Femur (tissue), 1 donor: ENCODE measurements at regions not wholly inside any gene's neighbourhood (a gene's known extent, or its start where the extent isn't known, plus 50 kb on each side); places are given as distances from the start of the nearest gene placed in this dataset.

Source experiments
- DNase-seq: peaks from one replicate; pipeline ENCODE4 v3.0.0-alpha.2; 2017

- no peak for DNase-seq
Observed at GRCh38 chr3:168212664-168213285, 117.1 kb upstream of the GOLIM4 start.

DNA sequence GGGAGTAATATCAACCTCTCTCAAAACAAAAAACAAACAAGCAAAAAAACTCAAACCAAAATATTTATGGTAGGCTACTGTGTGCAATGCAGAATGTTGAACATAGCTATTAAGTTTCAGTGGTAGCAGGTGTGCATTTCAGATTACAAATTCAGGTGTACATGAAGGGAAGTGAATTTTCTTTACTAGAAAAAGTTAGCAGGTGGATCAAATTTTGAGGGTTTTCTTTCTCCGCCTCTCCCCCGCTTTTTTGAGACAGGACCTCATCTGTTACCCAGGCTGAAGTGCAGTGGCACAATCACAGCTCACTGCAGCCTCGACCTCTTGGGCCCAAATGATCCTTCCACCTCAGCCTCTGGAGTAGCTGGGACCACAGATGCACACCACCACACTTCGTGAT lies 109.7 kb upstream of the GOLIM4 start:
- no peak for DNase-seq

DNA sequence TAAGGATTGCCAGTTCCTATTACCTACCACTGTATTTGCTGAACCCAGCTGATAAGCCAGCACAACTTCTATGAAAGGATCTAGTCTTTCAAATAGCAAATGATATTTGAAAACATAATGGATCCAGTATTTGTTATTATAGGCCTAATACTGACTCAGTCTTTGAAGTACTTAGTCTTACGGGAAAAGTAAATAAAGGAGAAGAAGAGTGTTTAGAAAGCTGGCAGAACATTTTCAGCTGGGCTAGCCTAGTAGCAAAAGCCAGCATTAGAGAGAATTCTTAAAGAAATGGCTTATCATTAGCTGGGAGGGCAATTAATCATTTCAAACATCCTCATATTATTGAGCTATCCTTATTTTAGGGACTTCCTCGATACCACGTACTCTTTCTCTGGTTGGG lies 101.4 kb upstream of the GOLIM4 start:
- DNase-seq = no peak

GRCh38 chr3:168191856-168192255 lies 96.1 kb upstream of the GOLIM4 start:
- no peak for DNase-seq

DNA sequence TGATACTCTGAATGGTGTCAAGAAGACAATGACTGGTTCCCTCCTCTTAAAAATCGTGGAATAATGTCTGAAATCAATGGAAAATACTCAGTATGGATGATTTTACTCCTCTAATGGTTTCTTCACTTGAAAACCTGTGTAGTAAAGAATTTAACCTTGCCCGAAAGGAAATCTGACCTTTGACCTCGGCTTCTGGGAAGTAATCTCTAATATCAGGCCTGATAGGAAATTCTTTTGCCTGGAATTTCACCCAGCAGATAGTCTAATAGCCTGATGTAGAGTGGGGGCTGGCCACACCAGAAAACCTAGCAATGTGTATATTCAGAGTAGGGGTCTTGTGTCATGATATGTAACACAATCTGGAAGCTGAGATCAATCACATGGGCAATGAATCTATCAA lies 91.5 kb upstream of the GOLIM4 start:
- no peak for DNase-seq

DNA sequence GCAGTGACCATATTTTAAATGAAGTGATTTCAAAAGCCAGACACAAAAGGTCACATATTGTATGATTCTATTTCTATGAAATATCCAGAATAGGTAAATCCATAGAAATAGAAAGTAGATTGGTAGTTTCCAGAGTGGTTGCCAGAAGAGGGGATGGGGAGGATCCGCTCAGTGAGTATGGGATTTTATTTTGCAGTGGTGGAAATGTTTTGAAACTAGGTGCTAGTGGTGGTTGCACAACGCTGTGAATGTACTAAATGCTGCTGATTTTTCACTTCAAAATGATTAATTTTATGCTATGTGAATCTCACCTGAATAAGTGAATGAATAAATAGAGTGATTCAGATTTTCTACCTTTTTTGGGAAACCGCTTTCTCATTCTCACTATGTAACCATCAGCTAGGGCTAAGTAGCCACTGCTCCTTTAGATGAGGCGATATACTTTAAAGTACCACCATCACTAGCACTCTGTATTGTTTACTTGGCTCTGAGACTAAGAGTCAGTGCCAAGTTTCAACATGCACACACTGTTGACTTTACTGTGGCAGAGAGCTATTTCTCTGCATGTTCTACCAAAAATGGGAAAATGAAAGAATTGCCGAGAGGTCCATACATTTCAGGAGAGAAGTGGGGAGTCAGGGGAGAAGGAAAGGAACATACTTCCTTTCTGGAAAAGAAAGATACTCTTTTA lies 90.7 kb upstream of the GOLIM4 start:
- no peak for DNase-seq

- DNase-seq = no peak
Observed at GRCh38 chr3:168183774-168184173, 88.0 kb upstream of the GOLIM4 start.

DNA sequence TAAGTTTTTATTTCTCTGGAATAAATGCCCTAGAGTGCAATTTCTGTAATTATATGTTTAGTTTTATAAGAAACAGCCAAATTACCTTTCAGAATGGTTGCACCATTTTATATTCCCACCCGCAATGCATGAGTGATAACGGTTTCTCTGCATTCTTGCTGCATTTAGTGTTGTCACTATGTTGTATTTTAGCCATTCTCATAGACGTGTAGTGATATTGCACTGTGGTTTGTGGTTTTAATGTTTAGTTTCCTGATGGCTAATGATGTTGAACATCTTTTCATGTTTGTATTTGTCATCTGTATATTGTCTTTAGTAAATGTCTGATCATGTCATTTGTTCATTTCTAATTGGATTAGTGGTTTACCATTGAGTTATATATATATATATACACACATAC lies 73.0 kb upstream of the GOLIM4 start:
- DNase-seq = no peak

DNA sequence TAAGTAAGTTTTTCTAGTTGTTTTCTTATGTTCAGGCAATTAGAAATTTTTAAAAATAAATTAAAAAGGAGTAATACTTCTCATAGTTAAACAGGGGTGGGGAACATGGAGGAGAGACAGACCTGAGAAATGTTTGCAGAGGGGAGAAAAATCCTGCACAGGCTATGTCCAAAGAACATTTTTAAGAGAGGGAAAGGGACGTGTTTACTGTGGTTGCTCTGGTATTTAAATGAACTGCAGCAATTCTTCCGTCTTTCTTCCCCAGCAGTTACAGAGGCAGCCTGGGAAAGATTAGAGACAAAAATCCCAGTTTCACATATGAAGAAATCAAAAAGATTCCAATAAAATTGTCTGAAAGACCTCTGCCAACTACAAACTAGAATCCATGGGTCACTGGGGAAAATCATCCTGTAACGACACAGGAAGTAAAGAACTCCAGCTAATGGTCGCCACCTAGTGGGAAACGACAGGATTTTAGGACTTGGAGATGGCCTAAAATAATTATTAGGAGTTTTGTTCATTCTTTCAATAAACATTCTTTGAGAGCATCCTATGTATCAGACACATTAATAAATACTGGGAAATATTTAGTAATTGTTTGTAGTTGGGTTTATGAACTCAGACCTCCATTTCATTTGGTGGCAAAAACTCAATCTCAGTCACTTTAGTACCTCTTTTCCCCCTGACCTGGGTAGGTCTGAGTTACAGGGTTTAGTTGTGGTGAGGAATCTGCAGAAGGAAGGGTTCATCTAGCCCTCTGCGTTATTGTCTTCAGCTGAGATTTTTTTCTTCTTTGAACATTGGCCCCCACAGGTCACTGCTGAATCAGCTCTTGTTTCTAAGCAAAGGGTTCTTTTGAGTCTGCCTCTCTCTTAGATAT lies 69.9 kb upstream of the GOLIM4 start:
- peak; percentile 78 for DNase-seq

DNA sequence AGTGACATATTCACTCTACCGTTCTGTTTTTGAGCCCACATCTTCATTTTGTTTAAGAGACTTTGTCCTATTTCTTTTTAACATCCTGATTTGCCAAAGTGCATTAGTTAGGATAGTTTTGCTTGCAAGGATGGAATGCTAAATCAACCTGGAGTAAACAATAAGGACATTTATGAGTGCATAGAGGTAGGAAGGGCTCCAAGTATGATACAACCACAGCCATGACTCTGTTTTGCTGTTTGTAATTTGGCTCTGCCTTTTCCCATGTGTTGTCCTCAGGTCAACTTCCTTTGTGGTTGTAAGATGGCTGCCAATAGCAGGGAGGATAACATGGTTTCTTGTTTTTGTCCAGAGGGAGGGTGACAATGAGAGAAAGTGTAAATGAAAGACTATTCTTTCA lies 66.4 kb upstream of the GOLIM4 start:
- no peak for DNase-seq

- peak; percentile 41 for DNase-seq
Observed at GRCh38 chr3:168161696-168162095, 66.0 kb upstream of the GOLIM4 start.

- no peak for DNase-seq
Observed at GRCh38 chr3:168157903-168158302, 62.2 kb upstream of the GOLIM4 start.

DNA sequence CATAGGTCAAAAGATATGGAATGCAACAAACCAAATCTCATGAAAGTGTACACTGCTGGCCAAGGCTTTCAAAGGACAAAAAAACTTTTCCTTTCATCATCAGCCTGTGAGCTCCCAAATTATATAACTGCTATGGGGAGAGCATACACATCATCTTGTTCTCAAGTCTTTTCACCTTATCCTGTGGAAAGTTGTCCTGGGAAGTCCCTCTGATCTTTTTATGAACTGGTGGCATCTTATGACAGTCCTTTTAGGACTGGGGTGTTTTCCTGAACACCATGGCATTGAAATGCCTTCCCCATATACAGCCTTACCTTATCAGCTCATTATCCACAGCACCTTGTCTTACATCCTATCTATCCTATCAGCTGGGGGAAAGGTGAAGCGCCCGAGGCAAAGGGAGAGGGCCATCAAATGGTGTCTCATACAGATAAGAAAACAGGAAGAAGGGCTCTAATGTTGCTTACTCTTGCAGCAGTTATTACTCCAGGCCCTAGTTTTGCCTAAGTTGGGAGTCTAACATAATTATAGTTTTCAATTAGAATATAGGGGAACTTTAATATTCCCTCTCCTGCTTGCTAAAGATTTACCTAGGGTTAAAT lies 61.5 kb upstream of the GOLIM4 start:
- no peak for DNase-seq

DNA sequence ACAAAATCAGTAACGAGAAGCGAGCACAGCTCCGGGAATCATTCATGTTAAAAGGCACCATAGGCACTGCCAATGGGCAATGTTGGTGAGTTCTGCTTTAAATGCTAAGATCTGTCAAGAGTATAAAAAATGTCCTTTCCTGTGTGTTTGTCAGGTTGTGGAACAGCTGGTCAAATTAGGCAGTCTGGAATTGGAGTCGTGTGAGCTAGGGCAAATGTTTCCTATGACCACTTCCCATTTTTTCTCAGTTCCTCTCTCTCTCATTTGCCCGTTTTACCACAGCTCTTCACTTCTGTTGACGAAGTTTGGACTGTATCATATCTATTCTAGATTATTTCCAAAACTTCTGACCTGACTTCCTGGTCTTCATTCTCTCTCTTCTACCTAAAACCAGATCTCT lies 60.8 kb upstream of the GOLIM4 start:
- DNase-seq = no peak

GRCh38 chr3:168155303-168155702 lies 59.6 kb upstream of the GOLIM4 start:
- no peak for DNase-seq

DNA sequence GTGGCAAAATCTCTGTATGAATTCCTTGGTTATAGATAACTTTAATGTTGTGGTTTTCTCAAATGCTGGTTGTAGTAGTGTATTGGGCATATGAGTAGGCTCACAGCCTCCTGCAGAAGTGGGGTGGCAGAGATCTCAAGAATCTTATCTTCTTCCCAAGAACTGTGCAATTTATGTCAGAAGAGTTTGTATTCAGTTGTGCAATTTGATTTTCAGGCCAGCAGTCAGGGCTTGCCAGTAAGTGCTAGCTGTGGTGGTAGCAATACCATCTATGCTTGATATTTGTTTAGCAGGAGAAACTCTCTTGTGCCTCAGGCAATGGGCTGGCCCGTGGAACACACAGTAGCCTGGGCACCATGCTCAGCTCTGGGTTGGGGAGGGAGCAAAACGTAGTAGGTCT lies 58.4 kb upstream of the GOLIM4 start:
- no peak for DNase-seq

GRCh38 chr3:168152149-168152548 lies 56.4 kb upstream of the GOLIM4 start:
- DNase-seq = no peak
